RPMI8226 (cell line): ENCODE measurements at regions not wholly inside any gene's neighbourhood (a gene's known extent, or its start where the extent isn't known, plus 50 kb on each side); places are given as distances from the start of the nearest gene placed in this dataset.

Experiments
- DNase-seq: peaks from one replicate; pipeline ENCODE4 v3.0.0-alpha.2; 2015

DNA sequence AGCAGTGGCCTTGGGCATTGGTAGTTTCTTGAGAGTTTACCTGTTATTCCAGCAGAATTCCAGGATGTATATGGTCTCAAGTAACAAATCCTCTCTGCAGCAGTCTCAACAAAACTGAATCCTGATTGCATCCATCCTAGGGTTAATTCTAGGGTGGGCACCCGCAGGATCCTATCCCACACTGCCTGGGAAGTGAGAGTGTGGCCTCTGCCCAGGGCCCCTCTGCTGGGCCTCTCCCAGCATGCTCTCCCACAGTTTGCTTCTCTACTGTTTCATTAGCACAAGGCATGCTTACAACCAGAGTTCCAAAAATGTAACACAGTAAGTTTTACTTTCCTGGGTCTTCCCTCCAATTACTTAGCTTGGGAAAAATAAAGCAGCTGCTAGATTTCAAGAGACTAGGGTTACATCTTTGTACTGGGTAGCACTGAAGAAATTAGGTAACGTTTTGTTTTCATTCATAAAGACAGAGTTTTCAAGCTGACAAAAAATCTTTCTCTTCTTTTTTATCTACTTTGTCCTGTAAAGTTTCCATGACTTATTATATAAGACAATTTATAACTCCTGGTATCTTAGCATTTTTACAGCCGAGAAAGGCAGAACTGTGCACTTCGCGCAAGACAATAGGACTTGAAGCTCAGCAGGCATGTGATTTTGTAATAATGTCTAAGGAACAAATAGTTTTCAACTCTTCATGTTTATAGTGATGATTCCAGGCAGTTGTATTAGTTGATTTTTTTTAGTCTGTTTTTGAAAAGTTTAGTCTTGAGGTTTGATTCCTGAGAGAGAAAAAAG is 131.2 kb upstream of the PCDH18 start:
- DNase-seq, result no peak

DNA sequence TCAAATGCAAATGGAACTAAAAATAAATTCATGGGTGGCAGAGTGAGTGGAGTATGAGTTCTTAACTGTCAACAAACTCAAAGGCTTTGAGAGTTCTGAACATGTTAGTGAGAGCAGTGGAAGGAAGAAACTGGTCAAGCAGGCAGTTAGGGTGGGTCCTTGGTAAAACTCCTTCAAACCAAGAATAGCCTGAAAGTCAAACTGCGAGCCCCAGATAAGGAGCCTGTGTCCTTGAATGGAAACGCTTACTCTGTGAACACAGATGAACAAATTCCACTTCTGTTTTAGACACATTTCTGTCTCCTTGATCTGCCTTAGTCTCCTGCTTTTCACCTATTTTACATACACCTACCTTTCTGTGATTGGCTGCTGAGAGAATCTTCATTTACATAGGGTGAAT is 129.4 kb upstream of the PCDH18 start:
- DNase-seq, result no peak

DNA sequence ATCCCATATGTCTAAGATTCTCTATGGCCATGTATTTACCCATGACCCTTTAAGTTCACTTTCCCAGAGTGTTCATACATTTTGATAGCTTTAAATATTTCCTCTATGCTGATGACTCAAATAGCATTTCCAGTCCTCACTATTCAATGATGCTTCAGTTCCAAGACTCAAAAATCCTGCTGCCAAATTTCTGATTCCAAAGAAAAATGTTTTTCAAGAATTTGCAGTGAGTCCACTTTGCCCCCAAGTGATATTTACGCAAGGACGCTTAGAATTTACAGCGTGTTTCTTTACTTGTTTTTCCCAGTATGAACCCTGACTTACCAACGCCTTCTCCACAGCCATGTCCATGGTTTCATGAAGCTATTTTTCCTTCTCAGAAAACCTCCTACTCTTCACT is 127.9 kb upstream of the PCDH18 start:
- DNase-seq, result no peak

DNA sequence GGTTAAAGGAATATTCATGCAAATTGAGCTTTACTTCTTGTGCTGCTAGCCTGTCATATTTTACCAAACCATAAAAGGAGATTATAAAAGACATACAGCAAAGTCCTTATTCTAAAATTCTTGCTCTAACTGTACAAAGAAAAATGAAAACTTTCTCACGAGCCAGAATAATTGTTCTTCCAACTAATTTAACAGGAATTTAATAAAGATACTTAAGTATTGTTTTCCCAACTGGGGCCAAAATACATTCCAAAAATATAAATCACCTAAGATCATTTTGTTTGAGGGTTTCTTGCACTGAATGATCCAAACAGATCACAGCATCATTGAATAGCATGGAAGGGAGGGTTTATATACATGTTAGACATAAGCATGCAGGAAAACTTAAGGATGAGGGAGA is 127.1 kb upstream of the PCDH18 start:
- no peak for DNase-seq

DNA sequence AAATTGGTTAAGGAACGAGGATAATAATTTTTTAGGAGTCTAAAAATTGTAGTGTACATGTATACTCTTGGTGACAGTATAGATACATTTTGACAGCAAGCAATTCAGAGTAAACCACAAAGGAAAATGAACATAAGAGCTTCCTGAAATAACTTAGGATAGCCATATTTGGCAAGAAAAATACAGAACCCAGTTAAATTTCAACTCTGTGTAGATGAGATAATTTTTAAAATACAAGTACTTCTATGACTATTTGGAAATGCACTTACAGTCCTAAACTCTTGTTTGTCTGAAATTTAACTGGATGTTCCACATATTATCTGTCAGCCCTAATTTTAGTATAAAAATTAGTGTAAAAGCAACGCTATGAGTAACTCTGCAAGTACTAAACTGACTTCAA is 124.4 kb upstream of the PCDH18 start:
- no peak for DNase-seq

DNA sequence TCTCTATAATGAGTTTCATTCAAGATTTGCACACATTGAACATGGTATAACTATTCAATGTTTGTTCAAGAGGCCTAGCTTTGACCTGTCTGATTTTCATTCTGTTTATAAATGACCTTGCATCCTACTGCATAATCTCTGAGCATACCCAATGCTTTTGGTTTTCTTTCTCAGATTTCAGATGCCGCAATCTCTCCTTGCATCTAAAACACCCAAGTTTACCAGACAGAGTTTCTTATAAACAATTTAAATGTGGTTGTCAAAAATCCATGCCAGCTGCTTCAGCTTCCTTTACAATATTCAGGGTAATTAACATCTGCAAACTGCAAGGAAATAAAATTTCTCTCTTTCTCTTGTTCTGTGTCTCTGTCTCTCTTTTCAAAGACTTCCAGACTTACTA is 123.0 kb upstream of the PCDH18 start:
- no peak for DNase-seq

DNA sequence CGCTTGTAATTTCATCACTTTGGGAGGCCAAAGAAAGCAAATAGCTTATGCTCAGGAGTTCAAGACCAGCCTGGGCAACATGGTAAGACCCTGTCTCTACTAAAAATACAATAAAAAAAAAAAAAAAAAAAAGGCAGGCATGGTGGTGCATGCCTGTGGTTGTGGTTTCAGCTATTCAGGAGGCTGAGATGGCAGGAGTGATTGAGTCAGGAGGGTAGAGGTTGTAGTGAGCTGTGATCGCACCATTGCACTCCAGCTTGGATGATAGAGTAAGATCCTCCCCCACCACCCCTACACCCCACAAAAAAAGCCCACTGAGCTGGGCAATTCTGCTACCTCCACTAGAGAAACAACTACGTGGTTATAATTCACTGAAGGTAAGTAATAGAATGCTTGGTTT is 118.8 kb upstream of the PCDH18 start:
- no peak for DNase-seq

DNA sequence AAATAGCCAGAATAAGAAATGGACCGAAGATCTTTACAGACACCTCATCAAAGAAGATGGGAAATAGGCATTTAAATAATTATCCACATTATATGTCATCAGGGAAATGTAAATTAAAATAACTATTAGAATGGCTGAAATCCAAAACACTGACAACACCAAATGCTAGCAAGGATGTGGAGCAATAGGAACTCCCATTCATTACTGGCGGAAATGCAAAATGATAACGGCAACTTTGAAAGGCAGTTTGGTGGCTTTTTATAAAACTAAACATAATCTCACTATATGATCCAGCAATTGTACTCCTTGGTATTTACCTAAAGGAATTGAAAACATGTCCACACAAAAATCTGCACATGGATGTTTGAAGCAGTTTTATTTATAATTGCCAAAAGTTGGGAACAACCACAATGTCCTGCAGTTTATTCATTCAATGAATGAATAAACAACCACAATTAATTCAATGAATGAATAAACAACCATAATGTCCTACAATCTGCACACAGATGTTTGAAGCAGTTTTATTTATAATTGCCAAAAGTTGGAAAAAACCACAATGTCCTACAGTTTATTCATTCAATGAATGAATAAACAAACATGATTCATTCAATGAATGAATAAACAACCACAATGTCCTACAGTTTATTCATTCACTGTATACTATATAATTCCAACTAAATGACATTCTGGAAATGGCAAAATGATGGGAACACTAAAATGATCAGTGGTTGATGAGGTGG is 117.6 kb upstream of the PCDH18 start:
- no peak for DNase-seq

DNA sequence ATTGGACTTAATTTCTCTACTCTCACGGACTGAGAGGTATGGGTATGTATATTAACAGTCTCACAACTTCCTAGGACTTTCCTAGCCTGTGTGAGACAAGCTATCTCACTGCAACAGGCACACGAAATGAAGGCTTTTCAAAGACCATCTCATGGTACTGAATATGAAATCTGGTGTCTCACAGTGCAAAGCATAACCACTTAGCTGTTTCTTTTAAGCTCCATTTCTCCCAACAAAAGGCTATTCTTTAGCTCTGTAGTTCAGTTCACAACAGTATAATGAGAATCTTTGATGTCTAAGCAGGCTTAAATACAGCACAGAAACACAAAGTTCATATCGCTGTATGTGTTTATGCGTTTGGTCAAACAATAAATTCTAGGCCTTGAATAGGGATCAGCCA is 116.2 kb upstream of the PCDH18 start:
- DNase-seq, result no peak

DNA sequence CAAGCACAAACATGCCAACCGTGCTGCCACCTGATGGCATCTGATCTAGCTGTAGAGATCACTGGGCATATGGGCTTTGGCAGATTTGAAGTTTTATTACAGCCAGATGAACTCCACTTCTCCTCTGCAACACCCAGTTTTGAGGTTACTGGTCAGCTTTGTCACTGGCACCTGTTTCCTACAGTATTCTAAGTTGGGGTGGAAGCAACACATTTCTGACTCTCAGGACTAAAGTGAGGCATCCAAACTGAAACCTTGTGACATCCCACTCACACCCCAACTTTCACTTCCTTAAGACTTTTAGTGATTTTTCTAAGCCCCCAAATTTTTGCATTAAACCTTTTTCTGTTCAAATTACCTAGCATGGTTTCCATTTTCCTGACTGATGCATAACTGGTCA is 115.1 kb upstream of the PCDH18 start:
- DNase-seq, result peak; percentile 2

DNA sequence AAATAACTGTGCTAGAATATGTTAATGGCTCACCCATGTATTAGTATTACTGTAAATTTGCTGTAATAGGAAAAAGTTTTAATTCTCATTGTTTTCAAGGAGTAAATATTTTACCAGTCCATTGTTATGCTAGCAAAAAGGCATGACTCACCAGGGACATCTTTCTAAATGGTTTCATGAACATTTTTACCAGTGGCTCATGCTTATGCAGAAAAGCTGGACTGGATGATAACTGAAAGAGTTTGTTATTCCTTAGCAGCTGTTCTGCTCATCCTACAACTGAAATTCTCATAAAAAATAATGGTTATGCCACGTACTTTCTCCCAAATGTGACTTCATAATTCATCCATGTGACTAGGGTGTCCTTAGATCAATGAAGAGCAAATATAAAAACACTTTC is 111.9 kb upstream of the PCDH18 start:
- no peak for DNase-seq

DNA sequence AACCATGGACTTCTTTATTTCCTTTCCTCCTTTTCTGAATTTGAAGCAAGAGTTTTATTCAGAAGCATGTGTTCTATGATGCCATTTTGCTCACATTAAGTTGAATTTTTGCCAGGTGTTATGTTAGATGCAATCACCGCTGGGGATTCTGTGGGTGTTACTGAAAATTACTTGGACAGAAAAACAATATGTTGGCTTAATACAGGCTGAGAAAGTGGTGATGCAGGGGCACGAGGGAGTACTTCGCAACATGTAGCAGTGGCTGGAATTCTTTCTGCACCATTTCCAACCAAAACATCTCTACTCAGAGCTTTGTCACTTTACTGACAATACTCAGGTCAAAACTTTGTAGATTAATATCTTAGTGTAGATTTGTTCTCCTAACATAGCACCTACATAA is 109.2 kb upstream of the PCDH18 start:
- no peak for DNase-seq

DNA sequence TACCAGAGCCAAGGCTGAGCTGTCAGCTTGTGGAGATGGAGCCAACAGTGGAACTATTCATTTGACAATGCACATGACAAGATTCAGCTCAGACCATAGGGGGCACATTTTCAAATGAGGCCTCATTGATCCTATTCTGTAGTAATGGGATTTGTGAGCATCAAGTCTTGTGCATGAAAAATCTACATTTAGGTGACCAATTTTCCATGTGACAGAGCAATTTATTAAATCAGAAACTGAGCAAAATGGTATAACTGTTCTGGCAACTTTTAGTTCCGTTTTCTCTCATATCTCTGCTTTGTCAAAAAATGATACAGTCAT is 108.5 kb upstream of the PCDH18 start:
- no peak for DNase-seq

DNA sequence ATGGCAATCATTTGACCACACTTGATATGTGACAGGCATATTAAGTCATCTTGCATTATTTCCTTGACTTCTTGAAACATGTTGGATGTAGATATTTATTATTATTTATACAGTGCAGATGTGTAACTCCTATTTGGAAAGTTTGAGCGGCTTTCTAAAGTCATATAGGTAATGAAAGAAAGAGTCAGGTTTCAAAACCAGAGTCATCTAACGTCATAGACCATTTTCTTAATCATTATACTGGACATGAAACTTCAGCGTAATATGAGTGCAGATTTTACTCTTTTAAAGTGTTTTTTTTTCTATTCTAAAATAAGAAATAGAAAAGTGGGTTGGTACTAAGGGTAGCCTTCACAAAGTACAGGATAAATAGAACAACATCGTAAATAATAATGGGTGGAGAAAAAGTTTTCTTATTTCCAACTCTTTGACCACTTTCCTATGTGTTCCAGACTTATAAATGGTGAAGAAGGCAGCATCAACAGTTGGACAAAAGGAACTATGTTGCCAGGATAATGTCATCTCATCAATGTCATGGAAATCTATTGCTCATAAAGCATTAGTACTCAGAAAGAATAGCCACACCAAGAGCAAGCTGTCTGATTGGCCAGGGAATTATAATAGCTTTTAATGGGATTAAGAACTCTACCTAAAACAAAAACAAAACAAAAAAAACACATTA is 108.0 kb upstream of the PCDH18 start:
- no peak for DNase-seq

DNA sequence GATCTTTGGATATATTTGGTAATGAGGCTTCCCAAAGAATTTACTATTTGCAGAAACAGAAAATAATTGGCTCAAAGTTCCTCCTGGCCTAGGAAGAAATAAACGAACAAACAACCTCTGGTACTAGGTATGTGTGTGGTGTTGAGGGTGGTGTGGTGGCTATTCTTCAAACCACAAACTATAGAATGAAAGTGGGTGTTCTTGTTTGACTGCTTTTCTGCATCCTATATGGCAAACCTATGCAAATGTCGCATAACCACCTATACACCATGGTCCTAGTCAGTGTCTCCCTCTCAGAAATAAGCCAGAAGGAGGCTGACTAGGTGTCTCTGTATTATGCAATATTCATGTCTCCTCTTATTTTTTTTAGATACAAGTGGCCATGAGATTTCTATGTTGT is 106.6 kb upstream of the PCDH18 start:
- no peak for DNase-seq

DNA sequence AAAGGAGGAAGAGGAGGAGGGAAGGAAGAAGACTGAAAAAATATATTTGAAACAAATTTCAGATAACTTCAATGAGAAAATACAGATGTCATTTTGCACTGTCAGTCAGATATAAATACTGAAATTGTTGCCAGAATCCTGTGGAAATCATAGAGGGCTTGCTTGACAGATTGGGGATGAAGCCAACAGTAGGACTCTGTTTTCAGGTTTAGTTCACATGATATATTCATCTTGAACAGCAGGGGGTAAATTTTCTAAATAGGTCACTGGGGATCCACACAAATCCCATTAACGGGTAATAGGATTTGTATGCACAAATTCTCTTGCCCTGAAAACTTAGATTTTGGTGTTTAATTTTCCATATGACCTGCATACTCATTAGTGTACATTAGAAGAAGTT is 103.3 kb upstream of the PCDH18 start:
- DNase-seq, result no peak

DNA sequence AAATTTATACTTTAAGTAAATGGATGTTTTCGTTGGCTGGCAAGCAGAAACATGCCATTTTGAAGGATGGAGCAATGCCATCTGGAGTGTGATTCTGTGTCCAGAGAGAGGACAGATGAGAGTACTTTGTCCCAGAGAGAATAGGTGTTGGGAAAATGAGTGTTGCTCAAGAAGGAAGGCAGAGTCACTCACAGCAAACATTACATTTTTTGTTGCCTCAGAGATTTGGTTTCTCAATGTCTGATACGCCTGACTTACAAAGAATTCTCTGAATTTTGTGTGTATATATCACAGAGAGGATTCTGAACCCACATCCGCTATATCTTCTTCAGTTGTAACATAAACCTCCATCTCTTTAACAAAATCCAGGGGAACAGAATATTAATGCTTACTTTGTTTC is 102.8 kb upstream of the PCDH18 start:
- DNase-seq, result no peak

DNA sequence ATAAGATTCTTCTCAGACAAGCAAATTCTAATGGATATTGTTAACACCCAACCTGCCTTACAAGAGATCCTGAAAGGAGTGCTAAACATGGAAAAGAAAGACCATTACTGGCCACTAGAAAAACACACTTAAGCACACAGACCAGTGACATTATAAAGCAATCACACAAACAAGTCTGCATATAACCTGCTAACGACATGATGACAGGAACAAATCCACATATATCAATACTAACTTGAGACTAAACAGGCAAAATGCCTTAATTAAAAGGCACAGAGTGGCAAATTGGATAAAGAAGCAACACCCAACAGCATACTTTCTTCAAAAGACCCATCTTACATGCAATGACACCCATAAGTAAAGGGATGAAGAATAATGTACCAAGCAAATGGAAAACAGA is 100.5 kb upstream of the PCDH18 start:
- DNase-seq, result no peak

DNA sequence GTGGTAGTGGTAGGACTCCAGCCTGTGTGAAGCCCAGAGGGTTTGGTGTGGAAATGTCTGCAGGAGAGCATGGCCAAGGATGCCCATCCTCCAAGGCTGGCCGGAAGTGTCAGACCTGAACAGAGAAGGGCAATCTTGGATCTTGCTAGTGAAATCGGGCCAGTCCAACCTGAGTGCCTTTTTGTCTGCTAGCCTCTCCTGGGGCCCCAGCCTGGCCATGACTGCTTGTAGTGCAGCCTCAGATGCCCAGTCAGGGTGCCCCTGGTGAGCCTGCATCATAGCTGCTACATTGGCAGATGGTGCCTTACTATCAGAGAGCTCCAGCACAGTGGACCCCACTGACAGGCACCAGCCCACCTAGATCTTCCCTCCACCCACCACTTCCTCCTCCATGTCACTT is 99.3 kb upstream of the PCDH18 start:
- no peak for DNase-seq

DNA sequence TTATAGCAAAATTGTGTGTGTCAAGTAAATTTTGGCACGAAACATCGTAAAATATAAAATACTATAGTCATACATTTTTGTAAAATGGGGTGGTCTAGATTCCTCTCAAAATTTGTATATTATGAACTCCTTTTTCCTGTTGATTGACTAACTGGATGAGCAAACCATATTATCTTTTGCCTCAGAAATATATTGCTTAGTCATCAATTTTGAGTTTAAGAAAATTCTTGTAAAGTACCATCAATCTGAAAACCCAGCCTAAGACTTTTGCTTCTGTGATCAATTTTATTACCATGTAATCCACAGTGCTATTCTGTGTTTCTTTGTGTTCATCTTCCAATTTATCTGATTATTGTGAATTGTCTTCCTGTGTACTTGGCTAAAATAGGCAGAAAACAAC is 98.0 kb upstream of the PCDH18 start:
- DNase-seq, result no peak

DNA sequence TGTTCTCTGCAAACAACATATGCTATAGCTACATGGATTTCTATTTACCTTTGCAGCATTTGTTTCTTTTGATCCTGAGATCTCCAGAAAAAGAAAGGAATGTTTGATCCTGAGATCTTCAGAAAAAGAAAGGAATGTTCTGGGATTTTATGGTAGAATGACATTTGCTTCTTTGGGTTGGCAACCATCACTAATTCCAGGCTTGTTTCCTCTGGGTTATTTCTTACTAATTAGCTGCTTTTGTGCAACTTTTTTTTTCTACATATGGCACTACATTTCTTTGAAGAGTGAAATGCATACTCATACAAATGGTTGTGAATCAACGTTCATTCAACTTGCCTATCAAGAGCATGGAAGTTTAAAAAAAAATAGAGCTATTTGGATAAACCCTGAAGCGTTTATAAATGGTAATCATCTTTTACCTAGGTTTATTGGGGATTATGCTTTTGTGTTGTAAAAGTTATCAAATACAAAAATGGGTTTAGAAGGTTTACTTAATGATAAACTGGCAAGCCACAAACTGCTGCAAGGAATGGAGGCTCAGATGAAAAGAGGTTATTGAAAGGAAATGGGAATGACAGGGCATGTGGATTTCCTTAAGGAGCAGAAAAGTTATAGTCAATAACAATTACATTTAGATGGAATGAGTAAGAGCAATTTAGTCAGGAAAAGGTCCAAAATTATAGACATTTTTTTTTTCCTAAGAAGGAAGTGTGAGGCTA is 95.6 kb upstream of the PCDH18 start:
- DNase-seq, result no peak

DNA sequence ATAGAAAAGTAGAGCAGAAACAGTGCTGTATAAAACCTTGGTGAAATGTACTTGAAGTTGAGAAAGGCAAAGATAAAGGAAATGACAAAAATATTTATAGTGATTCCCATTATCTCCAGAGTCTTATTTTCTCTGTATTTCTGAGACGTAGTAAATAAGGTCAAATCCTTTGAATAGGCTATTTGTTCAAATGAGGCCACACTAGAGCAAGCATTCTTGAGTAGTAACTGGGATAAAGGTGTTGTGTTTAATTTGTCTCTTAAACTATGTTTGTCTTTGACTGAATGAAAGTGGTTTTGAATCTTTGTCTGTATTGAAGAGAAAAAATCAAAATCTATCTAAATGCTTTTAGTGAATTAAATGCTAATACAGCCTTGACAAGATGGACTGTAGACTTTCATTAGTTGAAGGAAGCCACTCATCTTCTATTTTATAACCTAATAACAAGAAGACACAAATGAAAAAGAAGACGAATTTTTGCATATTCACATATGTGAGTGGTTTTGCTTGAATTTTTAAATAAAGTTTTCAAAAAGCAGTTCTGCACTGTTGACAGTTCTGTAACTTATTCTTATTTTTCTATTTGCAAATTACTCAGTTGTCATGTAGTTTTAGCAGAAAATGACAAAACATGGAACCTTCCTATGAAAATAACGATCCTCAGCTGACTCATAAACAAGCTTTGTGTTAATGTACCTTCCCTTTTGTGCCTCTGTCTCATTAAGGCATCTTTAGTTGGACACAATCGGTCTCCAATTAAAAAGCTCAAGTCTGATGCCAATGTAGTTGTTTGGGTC is 94.8 kb upstream of the PCDH18 start:
- no peak for DNase-seq

DNA sequence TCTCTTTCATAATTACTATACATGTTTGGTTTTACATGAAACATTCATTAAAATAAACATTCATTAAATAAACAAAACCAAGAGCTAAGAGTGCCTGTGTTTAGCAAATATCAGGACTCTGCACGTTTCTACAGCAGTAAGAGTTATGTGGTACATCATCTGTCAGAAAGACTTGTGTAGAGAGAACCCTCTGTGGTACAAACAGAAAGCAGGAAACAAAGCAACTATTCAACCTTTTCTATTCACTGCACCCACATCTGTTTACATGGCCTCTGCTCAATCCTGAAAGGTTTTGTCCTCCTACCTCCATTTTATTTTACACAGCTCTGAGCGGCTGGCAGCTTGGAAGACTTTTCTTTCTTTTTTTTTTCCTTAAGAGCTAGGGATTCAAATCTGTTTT is 90.7 kb upstream of the PCDH18 start:
- no peak for DNase-seq
